ENCODE measurements at regions not wholly inside any gene's neighbourhood (a gene's known extent, or its start where the extent isn't known, plus 50 kb on each side); places are given as distances from the start of the nearest gene placed in this dataset.

GRCh38 chr4:4690854-4691253, 149.0 kb upstream of the STX18 start:
- no peaks in the 10 kb centered on the region for H3K36me3 ChIP-seq (ENCODE audit: control insufficient read depth, insufficient read depth, low read length)
- Mint-ChIP-seq H3K27ac (no peak overlapping the region), H3K4me3 (no peak overlapping the region), H3K4me1 (peaks cover 0 to 4% of the 10 kb centered on the region in 2 donors), H3K36me3 (no peaks in the 10 kb centered on the region), H3K9me3 (no peaks in the 10 kb centered on the region), H3K27me3 (ENCODE audit: low read depth in 2 of 2) (no peaks in the 10 kb centered on the region)
- H3K4me1 ChIP-seq (ENCODE audit: control insufficient read depth, insufficient read depth, low read length), result no peaks in the 10 kb centered on the region
- intact Hi-C loops (cut with micrococcal nuclease), result no loop called here
- DNase-seq (no peak), ATAC-seq (no peak)
- H3K27me3 ChIP-seq (ENCODE audit: control insufficient read depth, insufficient read depth, low read length), result no peaks in the 10 kb centered on the region
- H3K27ac ChIP-seq (ENCODE audit: low read length), result no peak overlapping the region
- no peak for TF ChIP-seq CTCF (IDR thresholded peaks at IDR 0.05)
- H3K9me3 ChIP-seq (ENCODE audit: control insufficient read depth, insufficient read depth, low read length), result no peaks in the 10 kb centered on the region
- WGBS (ENCODE audit: insufficient coverage), result 100% methylated on average over 1 of the region's 2 CpGs
- no peak overlapping the region for H3K4me3 ChIP-seq (ENCODE audit: low read length)

- Mint-ChIP-seq H3K9me3 (no peaks in the 10 kb centered on the region), H3K27ac (no peak overlapping the region), H3K36me3 (no peaks in the 10 kb centered on the region), H3K4me3 (no peak overlapping the region), H3K27me3 (ENCODE audit: low read depth in 2 of 2) (no peaks in the 10 kb centered on the region), H3K4me1 (no peaks in the 10 kb centered on the region)
- H3K27ac ChIP-seq (ENCODE audit: low read length), result no peak overlapping the region
- H3K4me1 ChIP-seq (ENCODE audit: control insufficient read depth, insufficient read depth, low read length), result no peaks in the 10 kb centered on the region
- no peak for ATAC-seq
- intact Hi-C loops (cut with micrococcal nuclease), result no loop called here
- no peaks in the 10 kb centered on the region for H3K36me3 ChIP-seq (ENCODE audit: control insufficient read depth, insufficient read depth, low read length)
- no peaks in the 10 kb centered on the region for H3K27me3 ChIP-seq (ENCODE audit: control insufficient read depth, insufficient read depth, low read length)
- no peak for TF ChIP-seq CTCF (IDR thresholded peaks at IDR 0.05)
- H3K9me3 ChIP-seq (ENCODE audit: control insufficient read depth, insufficient read depth, low read length), result no peaks in the 10 kb centered on the region
- no peak overlapping the region for H3K4me3 ChIP-seq (ENCODE audit: low read length)
- 72% methylated on average over 8 of the region's 8 CpGs for WGBS (ENCODE audit: insufficient coverage)
- no peak for DNase-seq
Observed at GRCh38 chr4:4689694-4690440, 148.0 kb upstream of the STX18 start.

GRCh38 chr4:4687935-4688727, 146.3 kb upstream of the STX18 start:
- no peak for DNase-seq
- intact Hi-C loops (cut with micrococcal nuclease), result no loop called here
- no peak overlapping the region for H3K27ac Mint-ChIP-seq
- Histone ChIP-seq H3K27ac (ENCODE audit: low read length) (no peak overlapping the region), H3K27me3 (ENCODE audit: control insufficient read depth, insufficient read depth, low read length) (no peaks in the 10 kb centered on the region), H3K4me3 (ENCODE audit: low read length) (no peak overlapping the region), H3K4me1 (ENCODE audit: control insufficient read depth, insufficient read depth, low read length) (no peaks in the 10 kb centered on the region), H3K9me3 (ENCODE audit: control insufficient read depth, insufficient read depth, low read length) (no peaks in the 10 kb centered on the region), H3K36me3 (ENCODE audit: control insufficient read depth, insufficient read depth, low read length) (no peaks in the 10 kb centered on the region)
- H3K9me3 Mint-ChIP-seq, result no peaks in the 10 kb centered on the region
- TF ChIP-seq CTCF (IDR thresholded peaks at IDR 0.05), result no peak
- 86% methylated on average over 17 of the region's 17 CpGs for WGBS (ENCODE audit: insufficient coverage)
- no peaks in the 10 kb centered on the region for H3K4me1 Mint-ChIP-seq
- H3K36me3 Mint-ChIP-seq, result no peaks in the 10 kb centered on the region
- no peak for ATAC-seq
- H3K27me3 Mint-ChIP-seq (ENCODE audit: low read depth in 2 of 2), result no peaks in the 10 kb centered on the region
- no peak overlapping the region for H3K4me3 Mint-ChIP-seq
